ENCODE measurements at regions not wholly inside any gene's neighbourhood (a gene's known extent, or its start where the extent isn't known, plus 50 kb on each side); places are given as distances from the start of the nearest gene placed in this dataset.
"Not testable (repeated sequence)": the region's sequence is repeated elsewhere in the genome, so short reads cannot be mapped to it uniquely, and the experiment has no call there.

DNA sequence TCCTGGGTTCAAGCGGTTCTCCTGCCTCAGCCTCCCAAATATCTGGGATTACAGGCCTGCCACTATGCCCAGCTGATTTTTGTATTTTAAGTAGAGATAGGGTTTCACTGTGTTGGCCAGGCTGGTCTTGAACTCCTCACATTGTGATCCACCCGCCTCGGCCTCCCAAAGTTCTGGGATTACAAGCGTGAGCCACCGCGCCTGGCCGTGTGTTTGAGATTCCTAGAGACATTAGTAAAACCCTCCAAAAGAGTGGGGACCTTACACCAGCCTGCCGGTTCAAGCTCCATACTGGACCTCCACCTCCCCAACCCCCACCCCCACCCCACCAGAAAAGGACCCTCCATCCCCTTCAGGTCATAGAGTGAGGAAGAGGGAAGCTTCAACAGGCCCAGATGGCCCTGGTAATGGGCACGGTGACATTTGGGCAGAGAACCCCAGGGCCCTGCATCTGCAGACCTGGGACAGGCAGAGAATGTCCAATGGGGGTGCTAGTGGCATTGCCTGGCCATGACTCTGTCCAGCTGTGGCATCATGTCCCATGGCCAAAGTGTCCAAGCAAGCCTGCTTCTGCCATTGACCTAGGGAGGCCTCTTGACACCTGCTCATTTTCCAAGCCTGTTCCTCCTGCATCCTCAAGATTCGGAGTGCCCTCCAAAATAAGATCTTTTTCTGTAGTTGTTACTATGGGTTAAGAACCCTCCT lies 108.9 kb upstream of the KLF13 start:
- DNase-seq (ENCODE audit: low read depth, low spot score): no peak

DNA sequence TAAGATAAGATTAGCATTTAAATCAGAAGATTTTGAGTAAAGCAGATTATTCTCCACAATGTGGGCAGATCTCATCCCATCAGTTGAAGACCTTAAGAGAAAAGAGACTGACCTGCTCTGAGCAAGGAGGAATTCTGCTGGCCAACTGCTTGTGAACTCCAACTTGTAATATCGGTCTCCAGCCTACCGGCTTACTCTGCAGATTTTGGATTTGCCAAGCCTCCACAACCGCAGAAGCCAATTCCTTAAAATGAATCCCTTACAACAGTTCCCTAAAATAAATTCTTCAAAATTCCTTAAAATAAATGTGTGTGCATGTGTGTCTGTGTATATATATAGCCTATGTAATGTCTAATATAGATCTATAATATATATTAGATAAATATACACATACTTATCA lies 107.4 kb upstream of the KLF13 start:
- no peak for DNase-seq (ENCODE audit: low read depth, low spot score)

DNA sequence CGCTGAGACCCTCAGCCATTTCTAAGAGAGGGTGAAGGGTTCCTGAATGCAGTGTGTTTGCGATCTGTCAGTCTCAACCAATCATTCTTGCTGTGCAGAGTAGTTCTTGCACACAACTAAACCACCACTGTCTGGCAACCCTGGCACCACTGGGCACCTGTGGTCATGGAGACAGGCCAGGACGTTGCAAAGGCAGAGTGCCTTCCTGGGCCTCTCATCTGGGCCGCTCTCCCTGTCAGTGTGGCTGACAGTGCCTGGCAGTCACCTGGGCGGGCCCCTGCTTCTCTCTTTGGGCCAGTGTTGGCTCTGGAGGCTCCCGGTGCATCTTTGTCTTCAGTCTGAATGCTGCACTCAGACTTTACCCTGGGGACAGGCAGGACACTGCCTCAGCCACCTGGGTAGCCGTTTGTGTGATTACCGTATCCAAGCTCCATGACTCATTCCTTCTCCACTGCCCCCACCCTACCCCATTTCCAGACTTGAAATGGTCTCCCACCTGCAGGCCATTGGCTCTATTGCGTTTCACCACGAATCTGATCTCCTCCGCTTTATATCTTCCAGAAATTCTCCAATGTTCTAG lies 104.6 kb upstream of the KLF13 start:
- no peak for DNase-seq (ENCODE audit: low read depth, low spot score)

DNA sequence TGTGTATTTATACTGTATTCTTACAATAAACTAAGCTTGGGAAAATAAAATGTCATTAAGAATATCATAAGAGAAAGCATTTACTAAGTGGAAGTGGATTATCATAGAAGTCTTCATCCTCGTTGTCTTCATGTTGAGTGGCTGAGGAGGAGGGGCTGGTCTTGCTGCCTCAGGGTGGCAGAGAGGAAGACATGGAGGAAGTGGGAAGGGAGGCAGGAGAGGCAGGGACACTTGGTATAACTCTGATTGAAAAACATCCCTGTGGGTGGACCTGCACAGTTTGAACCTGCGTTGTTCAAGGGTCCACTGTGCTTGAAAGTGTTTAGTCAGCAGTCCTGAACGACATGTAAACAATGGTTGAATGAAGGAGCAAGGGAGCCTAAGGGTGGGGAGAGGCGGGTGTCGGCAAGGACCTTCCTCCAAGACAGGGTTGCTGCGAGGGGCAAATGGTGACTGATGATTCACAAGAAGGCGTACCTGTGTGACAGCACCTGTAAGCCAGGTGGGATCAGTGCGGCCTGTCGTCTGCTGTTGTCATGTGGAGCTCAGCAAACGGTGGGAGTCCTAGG lies 103.8 kb upstream of the KLF13 start:
- DNase-seq (ENCODE audit: low read depth, low spot score): no peak

DNA sequence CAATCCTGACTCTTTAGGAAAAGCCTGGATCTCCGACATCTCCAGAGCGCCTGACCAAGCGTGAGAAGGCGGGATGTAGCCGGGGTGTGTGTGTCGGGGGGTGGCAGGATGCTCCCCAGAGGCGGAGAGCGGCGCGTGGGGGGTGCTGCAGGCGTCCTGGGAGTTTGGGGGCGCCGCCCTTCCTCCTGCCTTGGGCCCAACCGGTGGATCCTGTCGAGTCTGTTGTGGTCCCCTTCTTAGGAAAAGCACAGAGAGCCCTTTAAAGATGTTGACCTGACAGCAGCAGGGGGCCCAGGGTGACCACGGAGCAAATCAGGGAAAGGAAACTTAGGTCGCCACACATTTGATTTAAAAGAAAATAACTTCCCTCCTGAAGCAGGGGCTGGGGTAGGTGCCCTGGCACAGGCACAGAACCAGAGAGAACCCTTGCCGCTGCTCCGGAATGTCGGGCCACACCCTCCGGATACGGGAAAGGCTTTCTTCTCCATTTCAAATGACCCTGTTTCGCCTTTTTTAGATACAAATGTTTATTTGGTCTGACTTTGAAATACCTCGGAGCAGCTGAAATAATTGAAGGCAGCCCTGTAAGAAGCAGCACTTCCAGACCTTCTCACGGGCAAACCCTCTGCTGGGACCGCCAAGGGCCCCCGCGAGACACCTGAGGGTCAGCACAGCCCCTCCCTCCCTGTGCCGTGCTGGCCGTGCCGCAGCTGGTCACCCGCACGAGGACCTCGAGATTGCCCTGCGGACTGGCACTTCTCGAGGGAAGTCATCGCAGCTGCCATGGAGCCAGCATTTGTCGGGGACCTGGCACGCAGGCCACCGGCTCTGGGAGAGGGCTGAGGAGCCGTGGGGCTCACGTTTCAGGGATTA lies 102.9 kb upstream of the KLF13 start:
- no peak for DNase-seq (ENCODE audit: low read depth, low spot score)

DNA sequence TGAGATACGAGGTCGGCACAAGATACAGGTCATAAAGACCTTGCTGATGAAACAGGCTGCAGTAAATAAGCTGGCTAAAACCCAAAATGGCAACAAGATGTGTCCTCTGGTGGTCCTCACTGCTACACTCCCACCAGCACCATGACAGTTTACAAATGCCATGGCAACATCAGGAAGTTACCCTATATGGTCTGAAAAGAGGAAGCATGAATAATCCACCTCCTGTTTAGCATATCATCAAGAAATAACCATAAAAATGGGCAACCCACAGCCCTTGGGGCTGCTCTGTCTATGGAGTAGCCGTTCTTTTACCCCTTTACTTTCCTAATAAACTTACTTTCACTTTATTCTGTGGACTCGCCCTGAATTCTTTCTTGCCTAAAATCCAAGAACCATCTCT lies 102.0 kb upstream of the KLF13 start:
- not testable (repeated sequence) for DNase-seq (ENCODE audit: low read depth, low spot score)

DNA sequence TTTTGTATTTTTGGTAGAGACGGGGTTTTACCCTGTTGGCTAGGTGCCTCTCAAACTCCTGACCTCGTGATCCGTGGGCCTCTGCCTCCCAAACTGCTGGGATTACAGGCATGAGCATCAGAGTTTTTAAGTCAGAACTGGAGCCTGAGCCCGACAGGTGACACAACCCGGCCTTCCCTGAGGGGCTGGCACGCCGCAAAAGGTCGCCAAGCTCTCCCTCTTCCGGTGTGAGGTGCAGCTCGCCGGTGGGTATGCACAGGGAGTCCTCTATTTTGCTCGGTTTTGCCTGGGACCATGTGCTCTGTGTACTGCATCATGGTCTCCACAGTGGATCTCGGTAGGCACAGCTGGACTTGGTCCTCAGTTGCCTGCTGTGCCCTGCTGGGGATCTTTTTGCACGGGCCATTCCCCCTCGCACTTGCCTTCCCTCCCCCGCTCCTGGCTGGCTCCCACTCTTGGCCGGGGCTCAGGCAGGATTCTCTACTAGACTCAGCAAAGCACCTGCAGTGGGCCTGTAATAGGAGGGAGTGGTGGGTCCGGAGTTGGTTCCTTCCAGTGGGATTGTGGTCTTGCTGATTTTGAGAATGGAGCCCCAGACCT lies 101.2 kb upstream of the KLF13 start:
- no peak for DNase-seq (ENCODE audit: low read depth, low spot score)

DNA sequence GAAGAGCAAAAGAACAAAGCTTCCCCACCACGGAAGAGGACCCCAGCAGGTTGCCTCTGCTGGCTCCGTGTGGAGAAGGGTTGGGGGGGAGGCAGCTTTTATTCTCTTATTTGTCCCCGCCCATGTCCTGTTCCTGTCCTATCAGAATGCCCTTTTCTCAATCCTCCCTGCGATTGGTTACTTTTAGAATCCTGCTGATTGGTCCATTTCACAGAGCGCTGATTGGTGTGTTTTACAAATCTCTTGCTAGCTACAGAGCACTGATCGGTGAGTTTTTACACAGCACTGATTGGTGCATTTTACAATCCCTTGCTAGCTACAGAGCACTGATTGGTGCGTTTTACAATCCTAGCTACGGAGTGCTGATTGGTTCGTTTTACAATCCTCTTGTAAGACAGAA lies 100.6 kb upstream of the KLF13 start:
- no peak for DNase-seq (ENCODE audit: low read depth, low spot score)

DNA sequence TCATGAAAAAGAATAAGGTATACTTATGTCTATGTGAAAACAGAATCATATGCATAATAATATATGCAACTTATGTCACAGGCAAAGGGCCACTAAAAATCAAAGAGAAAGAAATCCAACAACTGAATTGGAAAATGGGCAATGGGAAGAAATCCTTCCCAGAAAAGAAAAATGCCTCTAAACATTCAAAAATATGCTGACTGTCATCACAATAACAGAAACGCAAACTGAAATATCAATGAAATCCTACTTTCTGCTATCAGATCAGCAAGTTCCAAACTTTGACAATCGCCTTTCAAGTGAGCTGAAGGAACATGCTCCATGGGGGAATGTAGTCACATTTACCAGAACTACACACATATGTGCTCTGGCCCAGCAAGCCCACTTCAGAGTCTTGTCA lies 99.4 kb upstream of the KLF13 start:
- no peak for DNase-seq (ENCODE audit: low read depth, low spot score)

DNA sequence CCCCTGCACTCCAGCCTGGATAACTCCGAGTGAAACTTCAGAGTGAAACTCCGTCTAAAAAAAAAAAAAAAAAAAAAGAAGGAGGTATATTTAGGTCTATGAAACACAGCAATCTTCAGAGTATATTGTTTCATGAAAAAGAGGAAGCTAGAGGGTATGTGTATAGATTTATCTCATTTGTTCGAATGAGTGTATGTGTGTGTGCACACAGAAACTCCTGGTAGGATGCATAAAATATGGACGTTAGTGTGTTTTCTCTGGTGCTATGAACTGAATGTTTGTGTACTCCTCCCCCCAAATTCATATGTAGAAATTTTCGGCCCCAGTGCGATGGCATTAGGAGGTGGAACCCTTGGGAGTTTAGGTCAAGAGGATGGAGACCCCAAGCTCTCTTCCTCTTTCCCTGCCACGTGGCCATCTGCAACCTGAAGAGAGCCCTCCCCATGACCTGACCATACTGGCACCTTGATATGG lies 98.6 kb upstream of the KLF13 start:
- DNase-seq (ENCODE audit: low read depth, low spot score): no peak

DNA sequence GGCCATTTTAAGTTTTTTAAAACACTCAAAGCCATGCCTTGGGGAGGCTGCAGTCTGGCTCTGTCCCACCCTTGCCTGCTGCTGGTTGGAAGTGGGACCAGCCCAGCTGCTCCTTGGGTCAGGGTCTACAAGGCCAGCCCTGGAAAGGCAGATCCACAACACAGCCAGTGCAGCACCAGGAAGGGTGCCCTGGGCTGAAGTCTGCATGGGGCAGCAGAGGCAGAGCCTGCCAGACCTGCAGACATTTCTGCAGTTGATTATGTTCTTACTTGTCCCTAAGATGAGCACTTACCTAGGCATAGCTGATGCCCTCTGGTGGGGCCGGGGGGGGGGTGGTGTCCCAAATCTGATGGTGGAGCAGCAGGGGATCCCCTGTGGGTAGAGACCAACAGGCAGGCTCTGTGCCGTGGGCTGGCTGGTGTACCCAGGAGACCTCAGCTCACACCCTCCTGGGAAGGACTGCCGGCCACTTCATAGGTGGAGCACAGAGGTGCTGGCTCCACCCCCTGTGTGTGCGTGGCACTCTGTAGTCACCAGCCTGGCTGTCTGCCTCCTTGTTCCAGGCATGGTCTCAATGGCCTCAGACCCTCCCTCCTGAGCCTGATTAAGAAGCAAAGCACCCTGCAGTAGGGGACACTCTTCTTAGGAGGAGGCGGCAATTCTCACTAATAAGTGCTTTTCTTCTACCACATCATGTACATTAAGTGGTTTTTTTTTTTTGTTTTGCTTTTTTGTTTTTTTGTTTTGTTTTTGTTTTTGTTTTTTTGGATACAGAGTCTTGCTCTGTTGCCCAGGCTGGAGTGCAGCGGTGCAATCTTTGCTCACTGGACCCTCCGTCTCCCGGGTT lies 97.4 kb upstream of the KLF13 start:
- DNase-seq (ENCODE audit: low read depth, low spot score): no peak

DNA sequence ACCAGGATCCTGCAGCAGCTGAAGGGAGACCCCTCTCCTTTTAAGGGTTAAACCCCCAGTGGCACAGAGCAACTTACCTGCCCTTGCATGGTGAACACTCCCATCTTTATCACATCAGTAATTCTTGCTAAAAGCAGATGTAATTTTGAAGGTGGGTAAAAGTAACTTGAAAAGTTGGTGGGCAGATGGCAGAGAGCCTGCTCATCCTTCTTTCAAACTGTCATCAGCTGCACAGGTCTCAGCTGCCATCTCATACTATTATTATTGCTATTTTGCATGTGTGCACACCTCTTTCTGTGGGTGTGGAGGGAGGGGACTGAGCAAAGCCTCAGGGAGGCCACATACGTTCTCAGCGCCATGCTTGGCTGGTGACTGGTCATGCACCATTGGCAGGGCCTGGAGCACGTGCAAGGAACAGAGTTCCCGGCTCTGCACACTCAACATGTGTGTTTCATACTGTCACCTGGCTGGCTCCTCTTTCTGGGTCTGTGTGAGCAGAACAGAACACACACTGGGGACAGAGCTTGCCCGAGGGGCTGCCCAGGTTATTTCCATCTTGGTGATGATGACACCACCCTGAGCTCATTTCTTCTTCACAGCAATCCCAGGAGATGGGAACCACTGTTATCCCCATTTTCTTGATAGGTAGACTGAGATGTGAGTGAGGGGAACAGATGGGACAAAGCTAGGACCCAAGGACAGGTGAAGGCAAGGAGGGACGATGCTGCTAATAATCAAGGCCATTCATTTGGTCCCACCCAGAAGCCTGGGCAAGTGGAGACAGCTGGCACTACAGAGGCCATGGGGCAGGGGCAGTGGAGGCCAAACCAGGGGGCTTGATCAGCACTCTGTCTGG lies 95.8 kb upstream of the KLF13 start:
- no peak for DNase-seq (ENCODE audit: low read depth, low spot score)

DNA sequence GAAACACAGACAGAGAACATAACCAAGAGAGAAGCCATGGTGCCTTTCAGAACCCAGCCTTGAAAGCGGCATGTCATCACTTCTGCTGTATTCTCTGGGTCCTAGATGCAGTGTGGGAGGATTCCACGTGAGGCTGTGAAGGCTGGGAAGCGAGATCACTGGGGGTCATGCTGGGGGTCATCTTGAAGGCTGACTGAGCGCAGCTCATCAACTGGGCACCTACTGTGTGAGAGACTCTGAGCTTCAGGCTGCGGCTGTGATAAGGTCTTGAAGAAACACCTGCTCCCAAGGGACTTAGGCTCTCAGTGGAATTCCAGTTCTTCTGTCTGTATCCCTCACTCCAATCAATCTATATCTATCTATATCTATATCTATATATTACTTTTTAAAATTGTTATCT lies 91.8 kb upstream of the KLF13 start:
- DNase-seq (ENCODE audit: low read depth, low spot score): no peak

DNA sequence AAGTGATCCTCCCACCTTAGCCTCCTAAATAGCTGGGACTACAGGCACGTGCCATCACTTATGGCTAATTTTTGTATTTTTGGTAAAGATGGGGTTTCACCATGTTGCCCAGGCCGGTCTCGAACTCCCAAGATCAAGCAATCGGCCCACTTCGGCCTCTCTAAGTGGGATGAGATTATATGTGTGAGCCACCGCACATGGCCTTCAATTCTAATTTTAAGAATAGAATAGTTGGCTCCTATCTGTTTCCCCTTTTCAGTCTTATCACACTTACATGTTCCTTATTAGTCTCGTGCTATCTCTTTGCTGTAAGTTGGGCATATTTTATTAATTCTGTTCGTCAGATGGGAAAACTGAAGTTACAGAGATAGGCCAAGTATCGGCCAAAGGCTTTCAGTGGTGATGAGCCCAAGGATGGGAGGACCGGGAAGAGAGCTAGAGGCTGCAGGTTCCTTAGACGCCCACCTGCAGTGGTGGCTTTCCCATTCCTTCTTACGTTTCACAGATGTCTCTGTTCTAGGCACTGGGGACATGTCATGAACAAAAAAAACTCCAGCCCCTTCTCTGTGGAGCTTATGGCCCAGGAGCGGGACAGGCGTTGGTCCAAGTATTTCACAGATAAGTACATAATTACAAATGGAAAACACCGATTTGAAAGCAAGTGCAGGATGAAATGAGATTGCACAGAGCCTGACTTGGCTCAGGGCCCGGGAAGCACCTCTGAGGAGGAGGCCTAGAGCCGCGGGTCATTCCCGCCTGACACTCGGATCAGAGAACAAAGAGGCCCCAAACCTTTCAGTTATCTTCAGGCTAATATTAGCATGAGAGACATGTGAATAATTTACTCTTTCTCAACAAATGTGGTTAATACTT lies 91.1 kb upstream of the KLF13 start:
- DNase-seq (ENCODE audit: low read depth, low spot score): no peak

DNA sequence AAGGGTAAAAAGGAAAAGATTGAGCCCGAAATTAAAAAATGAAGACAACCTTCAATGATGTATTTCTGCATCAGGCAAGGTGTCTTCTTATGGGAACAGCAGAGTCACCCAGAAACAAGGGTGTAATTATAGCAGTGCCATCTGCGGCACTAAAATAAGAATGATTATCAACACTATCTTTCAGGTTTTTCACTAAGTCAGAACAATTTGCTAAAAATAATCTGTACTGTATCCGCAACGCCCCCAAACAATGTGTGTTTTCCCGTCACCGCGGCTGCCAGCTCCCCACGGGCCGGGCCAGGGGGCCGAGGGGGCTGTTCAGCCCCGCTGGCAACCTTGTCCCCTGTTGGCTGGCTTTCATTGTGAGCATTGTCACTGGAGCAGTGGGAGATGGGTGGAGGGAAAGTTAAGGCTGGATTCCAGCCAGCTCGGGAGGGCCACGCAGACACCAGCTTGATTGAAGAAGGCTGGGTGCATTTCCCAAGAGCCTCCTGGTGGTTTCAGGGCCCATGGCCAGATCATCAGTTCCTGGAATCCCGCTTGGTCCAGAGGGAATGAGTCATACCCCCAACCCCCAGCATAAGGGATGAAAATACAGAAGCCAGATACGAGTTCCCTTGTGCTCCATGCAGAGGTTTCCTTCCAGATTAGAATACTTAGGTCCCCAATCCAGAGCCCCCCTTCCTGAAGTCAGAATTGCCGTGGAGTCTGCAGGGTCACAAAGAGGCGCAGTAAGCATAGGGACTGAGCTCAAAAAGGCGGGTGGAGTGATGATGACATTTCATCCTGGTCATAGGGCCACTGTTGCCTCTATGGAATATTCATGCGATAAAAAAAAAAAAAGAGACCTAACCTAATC lies 90.2 kb upstream of the KLF13 start:
- DNase-seq (ENCODE audit: low read depth, low spot score): peak; percentile 60

DNA sequence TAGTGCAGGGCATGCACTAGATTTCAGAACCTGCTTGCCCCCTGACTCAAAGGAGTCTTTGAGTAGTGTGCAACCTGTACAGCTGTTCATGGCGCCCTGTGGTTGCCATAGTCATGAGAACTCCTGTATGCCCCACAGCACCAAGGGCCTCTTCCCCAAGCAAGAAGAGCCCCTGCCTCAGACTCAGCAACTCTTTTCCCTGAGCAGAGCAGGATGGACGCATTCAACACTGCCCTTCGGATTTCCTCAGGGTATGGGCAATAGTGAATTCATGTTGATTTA lies 89.7 kb upstream of the KLF13 start:
- DNase-seq (ENCODE audit: low read depth, low spot score): no peak

DNA sequence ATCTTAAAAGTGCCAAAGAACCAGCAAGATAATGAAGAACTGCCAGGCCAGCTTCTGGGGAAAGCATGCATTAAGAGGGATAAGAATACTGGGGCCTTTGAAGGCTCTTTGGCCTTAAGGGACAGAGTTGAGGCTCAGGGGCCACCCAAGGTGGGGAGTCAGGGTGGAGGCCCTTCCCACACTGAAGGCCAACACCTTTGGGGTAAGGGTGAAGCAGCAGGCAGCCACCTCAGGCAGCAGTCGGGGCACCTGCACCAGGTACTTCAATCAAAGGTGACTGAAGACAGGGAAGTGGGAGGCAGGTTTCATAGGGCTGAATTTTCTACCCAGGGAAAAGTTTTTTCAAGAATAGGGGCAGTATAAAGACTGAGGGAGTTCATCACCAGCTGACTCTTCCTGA lies 87.7 kb upstream of the KLF13 start:
- no peak for DNase-seq (ENCODE audit: low read depth, low spot score)

DNA sequence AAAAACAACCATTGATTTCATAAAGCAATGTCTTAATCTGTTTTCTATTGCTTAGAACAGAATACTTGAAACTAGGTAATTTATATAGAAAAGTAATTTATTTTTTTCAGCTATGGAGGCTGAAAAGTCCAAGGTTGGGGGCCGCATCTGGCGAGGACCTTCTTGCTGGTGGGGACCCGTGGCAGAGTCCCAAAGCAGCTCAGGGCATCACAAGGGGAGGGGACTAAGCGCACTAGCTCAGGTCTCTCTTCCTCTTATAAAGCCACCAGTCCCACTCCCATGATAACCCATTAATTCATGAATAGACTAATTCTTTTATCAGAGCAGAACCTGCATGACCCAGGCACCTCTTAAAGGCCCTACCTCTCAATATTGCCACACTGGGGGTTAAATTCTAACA lies 87.2 kb upstream of the KLF13 start:
- no peak for DNase-seq (ENCODE audit: low read depth, low spot score)
